ENCODE measurements at regions not wholly inside any gene's neighbourhood (a gene's known extent, or its start where the extent isn't known, plus 50 kb on each side); places are given as distances from the start of the nearest gene placed in this dataset.

DNA sequence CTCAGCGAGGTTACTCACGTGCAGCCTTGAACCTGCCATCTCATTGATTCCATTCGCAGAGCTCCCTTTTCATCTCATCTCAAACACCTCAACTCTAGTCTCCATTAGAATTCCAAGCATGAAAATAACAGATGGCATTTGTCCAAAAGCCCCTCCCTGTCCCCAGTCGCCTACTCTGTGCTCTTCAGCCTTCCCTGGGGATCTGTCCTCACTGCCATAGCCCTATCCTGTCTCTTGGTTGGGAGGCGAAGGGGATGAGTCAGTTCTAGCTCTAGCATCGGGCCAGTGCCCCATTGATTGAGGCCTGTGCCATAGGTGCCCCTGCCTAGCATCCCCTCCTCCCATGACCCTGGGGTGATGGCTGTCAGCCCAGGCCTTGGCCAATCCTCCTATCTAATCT is 134.0 kb upstream of the PJA1 start:
- TF ChIP-seq, protein P1, sequence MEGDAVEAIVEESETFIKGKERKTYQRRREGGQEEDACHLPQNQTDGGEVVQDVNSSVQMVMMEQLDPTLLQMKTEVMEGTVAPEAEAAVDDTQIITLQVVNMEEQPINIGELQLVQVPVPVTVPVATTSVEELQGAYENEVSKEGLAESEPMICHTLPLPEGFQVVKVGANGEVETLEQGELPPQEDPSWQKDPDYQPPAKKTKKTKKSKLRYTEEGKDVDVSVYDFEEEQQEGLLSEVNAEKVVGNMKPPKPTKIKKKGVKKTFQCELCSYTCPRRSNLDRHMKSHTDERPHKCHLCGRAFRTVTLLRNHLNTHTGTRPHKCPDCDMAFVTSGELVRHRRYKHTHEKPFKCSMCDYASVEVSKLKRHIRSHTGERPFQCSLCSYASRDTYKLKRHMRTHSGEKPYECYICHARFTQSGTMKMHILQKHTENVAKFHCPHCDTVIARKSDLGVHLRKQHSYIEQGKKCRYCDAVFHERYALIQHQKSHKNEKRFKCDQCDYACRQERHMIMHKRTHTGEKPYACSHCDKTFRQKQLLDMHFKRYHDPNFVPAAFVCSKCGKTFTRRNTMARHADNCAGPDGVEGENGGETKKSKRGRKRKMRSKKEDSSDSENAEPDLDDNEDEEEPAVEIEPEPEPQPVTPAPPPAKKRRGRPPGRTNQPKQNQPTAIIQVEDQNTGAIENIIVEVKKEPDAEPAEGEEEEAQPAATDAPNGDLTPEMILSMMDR (IDR thresholded peaks at IDR 0.05; ENCODE audit: borderline replicate concordance, extremely low read depth, low read length, poor library complexity, severe bottlenecking) = no peak
- no peak for TF ChIP-seq EZH2 (IDR thresholded peaks at IDR 0.05; ENCODE audit: borderline replicate concordance, low read depth, low read length, severe bottlenecking)
